PC-3 (cell line): ENCODE measurements at regions not wholly inside any gene's neighbourhood (a gene's known extent, or its start where the extent isn't known, plus 50 kb on each side); places are given as distances from the start of the nearest gene placed in this dataset.

Experiments
- ATAC-seq: fragments of 200-7000 bp; cut with Tn5 transposase; 2 replicates; pipeline ENCODE4 v1.9.1; 2020; ENCODE audit warnings: mild to moderate bottlenecking, moderate library complexity
- BruUV-seq: library from RNA; stranded (reverse); fragments of 400-500 nt; replicated peaks from 2 replicates; lab custom pipeline; 2021; lab: Mats Ljungman, UMichigan
- CTCF ChIA-PET: fragments of 300-600 bp; sonication (Branson Sonifier 250); formaldehyde crosslinking; loops from one replicate; lab custom pipeline; 2022; ENCODE audit warnings: antibody characterized with exemption; lab: Charles Lee
- POLR2A ChIA-PET: fragments of 300-600 bp; sonication (Branson Sonifier 250); formaldehyde crosslinking; loops from one replicate; lab custom pipeline; 2022; ENCODE audit warnings: antibody characterized with exemption; ENCODE audit not compliant: unreplicated experiment; lab: Charles Lee
- DNase-seq: peaks from one replicate; pipeline ENCODE4 v3.0.0-alpha.2; 2015
- H2AFZ ChIP-seq: fragments of 300-600 bp; sonication (generic); 2 replicates; pipeline ENCODE4 v1.6.0; 2016; ENCODE audit warnings: antibody characterized with exemption, low read length
- H3F3A ChIP-seq: fragments of 300-600 bp; sonication (generic); one replicate; pipeline ENCODE4 v1.6.0; 2017; ENCODE audit warnings: antibody characterized with exemption, low read length, control low read depth, mild to moderate bottlenecking; ENCODE audit not compliant: unreplicated experiment
- H3K27ac ChIP-seq: fragments of 300-600 bp; sonication (generic); 2 replicates; pipeline ENCODE4 v1.5.1; 2016; ENCODE audit warnings: mild to moderate bottlenecking, low read length
- H3K27me3 ChIP-seq: fragments of 300-600 bp; sonication (generic); 2 replicates; pipeline ENCODE4 v1.6.1; 2016; ENCODE audit warnings: low read length, mixed read lengths
- H3K36me3 ChIP-seq: fragments of 300-600 bp; sonication (generic); 2 replicates; pipeline ENCODE4 v1.6.1; 2016; ENCODE audit warnings: low read depth, mixed run types, low read length, mixed read lengths
- H3K4me1 ChIP-seq: fragments of 300-600 bp; sonication (generic); 2 replicates; pipeline ENCODE4 v1.5.1; 2016; ENCODE audit warnings: low read length; ENCODE audit not compliant: insufficient read depth
- H3K4me2 ChIP-seq: fragments of 300-600 bp; sonication (generic); 2 replicates; pipeline ENCODE4 v1.6.0; 2016; ENCODE audit warnings: low read length
- H3K4me3 ChIP-seq: fragments of 300-600 bp; sonication (generic); 2 replicates; pipeline ENCODE4 v1.5.1; 2016; ENCODE audit warnings: mild to moderate bottlenecking, low read length, mixed read lengths
- H3K79me2 ChIP-seq: fragments of 300-600 bp; sonication (generic); 2 replicates; pipeline ENCODE4 v1.6.1; 2017; ENCODE audit warnings: low read length, mixed read lengths
- H3K9ac ChIP-seq: fragments of 300-600 bp; sonication (generic); 2 replicates; pipeline ENCODE4 v1.6.0; 2016; ENCODE audit warnings: mild to moderate bottlenecking, low read length
- H3K9me2 ChIP-seq: fragments of 300-600 bp; sonication (generic); replicated peaks from 2 replicates; pipeline ENCODE4 v1.6.1; 2016; ENCODE audit warnings: mixed run types, low read length, mixed read lengths
- H3K9me3 ChIP-seq: fragments of 300-600 bp; sonication (generic); 2 replicates; pipeline ENCODE4 v1.6.1; 2016; ENCODE audit warnings: low read length, mixed read lengths
- H4K20me1 ChIP-seq: fragments of 300-600 bp; sonication (generic); 2 replicates; pipeline ENCODE4 v1.6.1; 2016; ENCODE audit warnings: low read length, mixed read lengths
- EZH2 ChIP-seq: fragments of 300-600 bp; sonication (generic); IDR thresholded peaks from one replicate; pipeline ENCODE4 v1.6.1; 2017; ENCODE audit warnings: antibody characterized with exemption, mild to moderate bottlenecking, low read length; ENCODE audit not compliant: unreplicated experiment
- EZH2phosphoT487 ChIP-seq: fragments of 300-600 bp; sonication (generic); IDR thresholded peaks from 2 replicates; pipeline ENCODE4 v1.6.1; 2018; ENCODE audit warnings: mild to moderate bottlenecking, antibody characterized with exemption, low read length, borderline replicate concordance
- intact Hi-C: fragments of 100-400 bp; cut with micrococcal nuclease; formaldehyde crosslinking; loops from 2 replicates; pipeline ENCODE4 v1.9.0; 2023
- TF ChIP-seq, protein P1 (sequence below): fragments of 300-600 bp; sonication (generic); conservative IDR thresholded peaks from 2 replicates; pipeline ENCODE4 v1.5.1; 2017; ENCODE audit warnings: antibody characterized with exemption, low read depth, mild to moderate bottlenecking, low read length

DNA sequence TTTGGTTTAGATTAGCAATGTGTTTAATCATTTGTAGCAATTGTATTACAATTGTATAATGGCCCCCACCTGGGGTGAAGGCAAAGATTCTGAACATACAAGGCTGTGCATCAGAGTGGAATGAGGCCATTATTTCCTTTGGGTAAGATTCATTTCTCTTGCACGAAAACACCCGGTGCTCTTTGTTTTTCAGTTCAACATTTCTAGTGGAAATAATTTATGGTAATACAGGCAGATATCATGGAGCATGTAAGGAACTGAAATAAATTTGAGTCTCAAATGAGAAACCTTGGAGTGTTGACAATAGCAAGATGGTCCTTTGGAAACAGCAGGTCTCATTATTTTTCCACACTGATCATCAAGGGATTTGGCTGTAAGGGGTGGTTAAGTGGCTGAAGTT is 475.9 kb downstream of the GABRG2 start:
- TF ChIP-seq EZH2phosphoT487 (no peak), EZH2 (no peak)
- TF ChIP-seq, protein P1, sequence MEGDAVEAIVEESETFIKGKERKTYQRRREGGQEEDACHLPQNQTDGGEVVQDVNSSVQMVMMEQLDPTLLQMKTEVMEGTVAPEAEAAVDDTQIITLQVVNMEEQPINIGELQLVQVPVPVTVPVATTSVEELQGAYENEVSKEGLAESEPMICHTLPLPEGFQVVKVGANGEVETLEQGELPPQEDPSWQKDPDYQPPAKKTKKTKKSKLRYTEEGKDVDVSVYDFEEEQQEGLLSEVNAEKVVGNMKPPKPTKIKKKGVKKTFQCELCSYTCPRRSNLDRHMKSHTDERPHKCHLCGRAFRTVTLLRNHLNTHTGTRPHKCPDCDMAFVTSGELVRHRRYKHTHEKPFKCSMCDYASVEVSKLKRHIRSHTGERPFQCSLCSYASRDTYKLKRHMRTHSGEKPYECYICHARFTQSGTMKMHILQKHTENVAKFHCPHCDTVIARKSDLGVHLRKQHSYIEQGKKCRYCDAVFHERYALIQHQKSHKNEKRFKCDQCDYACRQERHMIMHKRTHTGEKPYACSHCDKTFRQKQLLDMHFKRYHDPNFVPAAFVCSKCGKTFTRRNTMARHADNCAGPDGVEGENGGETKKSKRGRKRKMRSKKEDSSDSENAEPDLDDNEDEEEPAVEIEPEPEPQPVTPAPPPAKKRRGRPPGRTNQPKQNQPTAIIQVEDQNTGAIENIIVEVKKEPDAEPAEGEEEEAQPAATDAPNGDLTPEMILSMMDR, result no peak
- intact Hi-C loops, result no loop called here
- no TSS peak for BruUV-seq
- CTCF ChIA-PET, result no interaction called here
- H3K27me3 ChIP-seq, result 0 out of 2 replicates have a peak, but pooled peaks cover 3% of the 10 kb centered on the region
- no peak overlapping the region for H3K4me3 ChIP-seq
- no peak overlapping the region for H3K27ac ChIP-seq
- no peak overlapping the region for H3K4me2 ChIP-seq
- no peak for ATAC-seq
- H4K20me1 ChIP-seq, result no peaks in the 10 kb centered on the region
- H3K79me2 ChIP-seq, result no peaks in the 10 kb centered on the region
- H3F3A ChIP-seq, result no peaks in the 10 kb centered on the region
- POLR2A ChIA-PET, result no interaction called here
- H3K9me2 ChIP-seq, result no peaks in the 10 kb centered on the region
- no peaks in the 10 kb centered on the region for H3K36me3 ChIP-seq
- DNase-seq, result no peak
- no peak overlapping the region for H2AFZ ChIP-seq
- no peaks in the 10 kb centered on the region for H3K9me3 ChIP-seq
- H3K9ac ChIP-seq, result no peak overlapping the region
- H3K4me1 ChIP-seq, result no peaks in the 10 kb centered on the region

DNA sequence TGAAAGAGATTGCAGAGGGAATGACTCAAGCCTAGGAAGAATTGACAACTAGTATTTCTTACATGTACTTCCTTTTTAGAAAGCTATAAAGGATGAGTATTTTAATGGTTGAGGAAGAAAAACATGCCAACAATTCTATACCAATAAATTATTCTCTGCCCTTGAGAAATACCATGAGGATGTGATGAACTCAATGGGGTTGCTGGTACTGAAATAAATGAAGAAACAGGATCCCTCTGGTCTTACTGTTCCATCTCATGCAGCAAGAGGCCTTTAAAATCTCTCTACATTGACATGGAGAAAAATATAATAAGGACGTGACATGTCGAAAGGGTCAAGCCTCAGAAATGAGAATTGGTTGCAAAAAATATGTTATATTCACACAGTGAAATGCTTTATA is 477.3 kb downstream of the GABRG2 start:
- Histone ChIP-seq H3K9me2 (no peaks in the 10 kb centered on the region), H3K4me2 (no peak overlapping the region), H3K9ac (no peak overlapping the region), H3K27me3 (0 out of 2 replicates have a peak, but pooled peaks cover 3% of the 10 kb centered on the region), H3K4me1 (no peaks in the 10 kb centered on the region), H2AFZ (no peak overlapping the region), H4K20me1 (no peaks in the 10 kb centered on the region), H3K4me3 (no peak overlapping the region), H3K36me3 (no peaks in the 10 kb centered on the region), H3K9me3 (no peaks in the 10 kb centered on the region), H3K79me2 (no peaks in the 10 kb centered on the region), H3K27ac (no peak overlapping the region), H3F3A (no peaks in the 10 kb centered on the region)
- intact Hi-C loops, result no loop called here
- CTCF ChIA-PET, result no interaction called here
- ATAC-seq (no peak), DNase-seq (no peak)
- no peak for TF ChIP-seq EZH2
- TF ChIP-seq, protein P1, result no peak
- TF ChIP-seq EZH2phosphoT487, result no peak
- POLR2A ChIA-PET, result no interaction called here
- no TSS peak for BruUV-seq

DNA sequence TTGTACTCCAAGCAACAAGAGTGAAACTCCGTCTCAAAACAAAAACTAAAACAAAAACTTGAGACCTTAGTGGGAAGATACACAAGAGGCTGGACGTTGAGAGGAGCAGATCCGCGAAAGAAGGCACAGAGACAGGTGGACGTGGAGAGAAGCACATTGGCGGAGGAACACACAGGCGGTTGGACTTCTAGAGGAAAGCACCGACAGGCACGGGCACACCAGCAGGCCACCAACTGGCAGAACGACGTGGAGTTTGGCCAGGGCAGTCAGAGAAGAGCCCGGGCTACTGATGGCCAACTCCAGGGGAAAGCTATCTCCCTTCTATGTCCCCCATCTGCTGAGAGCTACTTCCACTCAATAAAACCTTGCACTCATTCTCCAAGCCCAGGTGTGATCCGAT is 482.7 kb downstream of the GABRG2 start:
- no TSS peak for BruUV-seq
- H3K4me3 ChIP-seq, result no peak overlapping the region
- intact Hi-C loops, result no loop called here
- H3K9me2 ChIP-seq, result no peaks in the 10 kb centered on the region
- H3K4me1 ChIP-seq, result no peaks in the 10 kb centered on the region
- no peak overlapping the region for H3K27ac ChIP-seq
- CTCF ChIA-PET, result no interaction called here
- no peaks in the 10 kb centered on the region for H3K9me3 ChIP-seq
- H3F3A ChIP-seq, result no peaks in the 10 kb centered on the region
- DNase-seq (no peak), ATAC-seq (no peak)
- 0 out of 2 replicates have a peak, but pooled peaks cover 3% of the 10 kb centered on the region for H3K27me3 ChIP-seq
- H3K4me2 ChIP-seq, result no peak overlapping the region
- H3K79me2 ChIP-seq, result no peaks in the 10 kb centered on the region
- no peak overlapping the region for H2AFZ ChIP-seq
- H4K20me1 ChIP-seq, result no peaks in the 10 kb centered on the region
- H3K36me3 ChIP-seq, result no peaks in the 10 kb centered on the region
- no peak for TF ChIP-seq EZH2
- TF ChIP-seq EZH2phosphoT487, result no peak
- TF ChIP-seq, protein P1, result no peak
- H3K9ac ChIP-seq, result no peak overlapping the region
- POLR2A ChIA-PET, result no interaction called here
